Neural cell (in vitro differentiated cells): ENCODE measurements at regions not wholly inside any gene's neighbourhood (a gene's known extent, or its start where the extent isn't known, plus 50 kb on each side); places are given as distances from the start of the nearest gene placed in this dataset.

ENCODE experiments used
- H2AFZ ChIP-seq: fragments of 200-600, 300-800 bp; sonication (generic), shearing (Covaris generic); 2 replicates; pipeline ENCODE4 v1.6.0; 2014; ENCODE audit warnings: low read depth, mild to moderate bottlenecking, antibody characterized with exemption, low read length, moderate library complexity
- H3F3A ChIP-seq: fragments of 200-600 bp; shearing (Covaris generic); 2 replicates; pipeline ENCODE4 v1.6.1; 2016; ENCODE audit warnings: mild to moderate bottlenecking, moderate library complexity, mixed read lengths, antibody characterized with exemption, low read length; ENCODE audit not compliant: insufficient read depth, poor library complexity, severe bottlenecking
- H3K27ac ChIP-seq: fragments of 200-600, 300-800 bp; sonication (generic), shearing (Covaris generic); 2 replicates; pipeline ENCODE4 v1.5.1; 2014; ENCODE audit warnings: mild to moderate bottlenecking, low read length, moderate library complexity
- H3K27me3 ChIP-seq: fragments of 300-800, 200-600 bp; sonication (generic), shearing (Covaris generic); 2 replicates; pipeline ENCODE4 v1.6.0; 2014; ENCODE audit warnings: mild to moderate bottlenecking, low read depth, low read length, moderate library complexity; ENCODE audit not compliant: insufficient read depth
- H3K36me3 ChIP-seq: fragments of 300-800, 200-600 bp; sonication (generic), shearing (Covaris generic); 2 replicates; pipeline ENCODE4 v1.5.1; 2014; ENCODE audit warnings: mild to moderate bottlenecking, antibody characterized with exemption, low read length, moderate library complexity; ENCODE audit not compliant: insufficient read depth
- H3K4me2 ChIP-seq: fragments of 300-800, 200-600 bp; sonication (generic), shearing (Covaris generic); 2 replicates; pipeline ENCODE4 v1.6.0; 2014; ENCODE audit warnings: mild to moderate bottlenecking, low read length
- H3K4me3 ChIP-seq: fragments of 300-800, 200-600 bp; sonication (generic), shearing (Covaris generic); 2 replicates; pipeline ENCODE4 v1.5.1; 2014; ENCODE audit warnings: mild to moderate bottlenecking, low read length, moderate library complexity
- H3K79me2 ChIP-seq: fragments of 200-600 bp; shearing (Covaris generic); replicated peaks from 2 replicates; pipeline ENCODE4 v1.6.0; 2014; ENCODE audit warnings: mild to moderate bottlenecking, low read length, moderate library complexity; ENCODE audit not compliant: insufficient read depth
- H3K9ac ChIP-seq: fragments of 300-800, 200-600 bp; sonication (generic), shearing (Covaris generic); 2 replicates; pipeline ENCODE4 v1.6.1; 2016; ENCODE audit warnings: mild to moderate bottlenecking, low read length, mixed read lengths
- H3K9me2 ChIP-seq: fragments of 200-600 bp; shearing (Covaris generic); 2 replicates; pipeline ENCODE4 v1.6.1; 2016; ENCODE audit warnings: mild to moderate bottlenecking, low read length, mixed read lengths; ENCODE audit not compliant: insufficient read depth
- H3K9me3 ChIP-seq: fragments of 200-600, 300-800 bp; sonication (generic), shearing (Covaris generic); 2 replicates; pipeline ENCODE4 v1.6.1; 2016; ENCODE audit warnings: mild to moderate bottlenecking, mixed run types, low read length, moderate library complexity, mixed read lengths
- H4K20me1 ChIP-seq: fragments of 200-600 bp; shearing (Covaris generic); 2 replicates; pipeline ENCODE4 v1.6.1; 2016; ENCODE audit warnings: mild to moderate bottlenecking, mixed run types; ENCODE audit not compliant: insufficient read depth
- CTCF ChIP-seq: fragments of 450-650 bp; IDR thresholded peaks from 2 replicates; pipeline ENCODE4 v1.5.1; 2014; ENCODE audit warnings: antibody characterized with exemption, mild to moderate bottlenecking, moderate library complexity; ENCODE audit not compliant: poor library complexity, severe bottlenecking
- EP300 ChIP-seq: fragments of 450-650 bp; conservative IDR thresholded peaks from 2 replicates; pipeline ENCODE4 v1.6.1; 2014; ENCODE audit warnings: antibody characterized with exemption, mild to moderate bottlenecking, moderate library complexity; ENCODE audit not compliant: poor library complexity, severe bottlenecking
- EZH2 ChIP-seq: fragments of 200-600, 300-800 bp; shearing (Covaris generic), sonication (generic); IDR thresholded peaks from 2 replicates; pipeline ENCODE4 v1.6.1; 2014; ENCODE audit warnings: antibody characterized with exemption, low read length, borderline replicate concordance, mild to moderate bottlenecking; ENCODE audit not compliant: insufficient read depth, poor library complexity, severe bottlenecking
- MXI1 ChIP-seq: fragments of 450-650 bp; conservative IDR thresholded peaks from 2 replicates; pipeline ENCODE4 v1.6.1; 2014; ENCODE audit warnings: antibody characterized with exemption, mild to moderate bottlenecking; ENCODE audit not compliant: poor library complexity, severe bottlenecking
- POLR2AphosphoS5 ChIP-seq: IDR thresholded peaks from 2 replicates; pipeline ENCODE4 v1.6.1; 2012
- RAD21 ChIP-seq: fragments of 450-650 bp; conservative IDR thresholded peaks from 2 replicates; pipeline ENCODE4 v1.6.1; 2014; ENCODE audit warnings: antibody characterized with exemption, mild to moderate bottlenecking, moderate library complexity
- SMC3 ChIP-seq: fragments of 450-650 bp; conservative IDR thresholded peaks from 2 replicates; pipeline ENCODE4 v1.6.1; 2014; ENCODE audit warnings: antibody characterized with exemption, mild to moderate bottlenecking, moderate library complexity; ENCODE audit not compliant: poor library complexity
- TAF1 ChIP-seq: IDR thresholded peaks from 2 replicates; pipeline ENCODE4 v1.6.1; 2012; ENCODE audit warnings: low read depth
- TF ChIP-seq, protein P1 (sequence below): IDR thresholded peaks from 2 replicates; pipeline ENCODE4 v1.6.1; 2012; ENCODE audit warnings: borderline replicate concordance

GRCh38 chr22:27594474-27595134 lies 207.0 kb downstream of the MN1 start:
- TF ChIP-seq TAF1 = no peak
- no peak for TF ChIP-seq SMC3
- TF ChIP-seq RAD21 = no peak
- no peak for TF ChIP-seq EP300
- TF ChIP-seq EZH2 = no peak
- no peak for TF ChIP-seq POLR2AphosphoS5
- no peak for TF ChIP-seq MXI1
- TF ChIP-seq, protein P1, sequence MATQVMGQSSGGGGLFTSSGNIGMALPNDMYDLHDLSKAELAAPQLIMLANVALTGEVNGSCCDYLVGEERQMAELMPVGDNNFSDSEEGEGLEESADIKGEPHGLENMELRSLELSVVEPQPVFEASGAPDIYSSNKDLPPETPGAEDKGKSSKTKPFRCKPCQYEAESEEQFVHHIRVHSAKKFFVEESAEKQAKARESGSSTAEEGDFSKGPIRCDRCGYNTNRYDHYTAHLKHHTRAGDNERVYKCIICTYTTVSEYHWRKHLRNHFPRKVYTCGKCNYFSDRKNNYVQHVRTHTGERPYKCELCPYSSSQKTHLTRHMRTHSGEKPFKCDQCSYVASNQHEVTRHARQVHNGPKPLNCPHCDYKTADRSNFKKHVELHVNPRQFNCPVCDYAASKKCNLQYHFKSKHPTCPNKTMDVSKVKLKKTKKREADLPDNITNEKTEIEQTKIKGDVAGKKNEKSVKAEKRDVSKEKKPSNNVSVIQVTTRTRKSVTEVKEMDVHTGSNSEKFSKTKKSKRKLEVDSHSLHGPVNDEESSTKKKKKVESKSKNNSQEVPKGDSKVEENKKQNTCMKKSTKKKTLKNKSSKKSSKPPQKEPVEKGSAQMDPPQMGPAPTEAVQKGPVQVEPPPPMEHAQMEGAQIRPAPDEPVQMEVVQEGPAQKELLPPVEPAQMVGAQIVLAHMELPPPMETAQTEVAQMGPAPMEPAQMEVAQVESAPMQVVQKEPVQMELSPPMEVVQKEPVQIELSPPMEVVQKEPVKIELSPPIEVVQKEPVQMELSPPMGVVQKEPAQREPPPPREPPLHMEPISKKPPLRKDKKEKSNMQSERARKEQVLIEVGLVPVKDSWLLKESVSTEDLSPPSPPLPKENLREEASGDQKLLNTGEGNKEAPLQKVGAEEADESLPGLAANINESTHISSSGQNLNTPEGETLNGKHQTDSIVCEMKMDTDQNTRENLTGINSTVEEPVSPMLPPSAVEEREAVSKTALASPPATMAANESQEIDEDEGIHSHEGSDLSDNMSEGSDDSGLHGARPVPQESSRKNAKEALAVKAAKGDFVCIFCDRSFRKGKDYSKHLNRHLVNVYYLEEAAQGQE = no peak
- TF ChIP-seq CTCF = no peak
- Histone ChIP-seq H4K20me1 (no peaks in the 10 kb centered on the region), H3K79me2 (no peaks in the 10 kb centered on the region), H3K9me3 (no peaks in the 10 kb centered on the region), H3K4me2 (no peak overlapping the region), H2AFZ (no peak overlapping the region), H3K9ac (no peak overlapping the region), H3F3A (no peaks in the 10 kb centered on the region), H3K36me3 (no peaks in the 10 kb centered on the region), H3K27ac (no peak overlapping the region), H3K4me3 (no peak overlapping the region), H3K27me3 (no peaks in the 10 kb centered on the region), H3K9me2 (no peaks in the 10 kb centered on the region)

DNA sequence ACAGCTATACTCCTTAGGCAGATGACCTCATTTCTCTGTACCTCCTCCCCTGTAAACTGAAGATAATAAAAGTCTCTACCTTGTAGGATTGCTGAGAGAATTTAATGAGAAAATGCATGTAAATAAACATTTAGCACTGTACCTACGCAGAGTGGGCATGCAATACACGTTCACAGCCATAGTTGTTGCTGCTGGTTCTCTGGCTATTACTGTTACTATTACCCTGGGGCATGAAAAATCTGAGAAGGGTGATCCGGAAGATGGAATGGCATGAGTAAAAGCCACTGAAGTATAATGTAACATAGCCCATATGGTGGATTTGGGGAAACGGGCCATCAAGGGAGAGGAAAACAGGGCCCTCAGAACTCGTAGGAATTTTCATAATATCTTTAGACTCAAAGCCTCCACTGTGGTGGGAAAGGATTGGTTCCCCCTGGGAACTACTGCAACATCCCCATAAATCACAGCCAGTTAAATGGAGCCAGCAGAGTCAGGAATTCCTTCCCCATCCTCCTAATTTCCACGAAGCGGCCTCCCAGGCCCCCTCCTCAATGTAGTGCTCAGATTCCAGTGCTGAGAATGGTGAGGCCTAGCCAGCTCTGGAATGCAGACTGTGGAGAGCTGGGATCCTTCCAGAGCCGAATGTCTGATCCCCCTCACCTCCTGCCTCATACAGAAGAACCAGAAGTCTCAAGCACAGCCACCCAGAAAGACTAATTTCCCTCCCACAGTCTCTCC lies 205.3 kb downstream of the MN1 start:
- Histone ChIP-seq H3K4me2 (no peak overlapping the region), H3K9me3 (no peaks in the 10 kb centered on the region), H3K79me2 (no peaks in the 10 kb centered on the region), H3K9me2 (no peaks in the 10 kb centered on the region), H3K27me3 (no peaks in the 10 kb centered on the region), H3F3A (no peaks in the 10 kb centered on the region), H3K27ac (no peak overlapping the region), H4K20me1 (no peaks in the 10 kb centered on the region), H3K4me3 (no peak overlapping the region), H3K36me3 (no peaks in the 10 kb centered on the region), H2AFZ (no peak overlapping the region), H3K9ac (no peak overlapping the region)
- no peak for TF ChIP-seq TAF1
- TF ChIP-seq EP300 = no peak
- no peak for TF ChIP-seq SMC3
- TF ChIP-seq EZH2 = no peak
- no peak for TF ChIP-seq MXI1
- TF ChIP-seq, protein P1 = no peak
- no peak for TF ChIP-seq CTCF
- no peak for TF ChIP-seq POLR2AphosphoS5
- no peak for TF ChIP-seq RAD21
